Panc1 (cell line): ENCODE measurements at regions not wholly inside any gene's neighbourhood (a gene's known extent, or its start where the extent isn't known, plus 50 kb on each side); places are given as distances from the start of the nearest gene placed in this dataset.

ENCODE experiments used
- ATAC-seq: fragments of 200-7000 bp; cut with Tn5 transposase; 2 replicates; pipeline ENCODE4 v1.9.1; 2020; ENCODE audit warnings: mild to moderate bottlenecking, moderate library complexity
- BruUV-seq: library from RNA; stranded (reverse); fragments of 400-500 nt; replicated peaks from 2 replicates; lab custom pipeline; 2021; lab: Mats Ljungman, UMichigan
- CTCF ChIA-PET: fragments of 300-600 bp; sonication (Branson Sonifier 250); formaldehyde crosslinking; loops from one replicate; lab custom pipeline; 2022; ENCODE audit warnings: antibody characterized with exemption; lab: Charles Lee
- POLR2A ChIA-PET: fragments of 300-600 bp; sonication (Branson Sonifier 250); formaldehyde crosslinking; loops from one replicate; lab custom pipeline; 2022; ENCODE audit warnings: antibody characterized with exemption; lab: Charles Lee
- DNase-seq: peaks from one replicate; pipeline ENCODE4 v3.0.0-alpha.2; 2010; ENCODE audit warnings: low read depth, low spot score
- H3K27ac ChIP-seq: 2 replicates; pipeline ENCODE4 v1.5.1; 2011; ENCODE audit warnings: mild to moderate bottlenecking, low read length, inconsistent platforms
- H3K27me3 ChIP-seq: fragments of 200-500 bp; sonication (Bioruptor generic); 2 replicates; pipeline ENCODE4 v1.6.0; 2014; ENCODE audit warnings: low read length, inconsistent platforms; ENCODE audit not compliant: control insufficient read depth, insufficient read depth
- H3K36me3 ChIP-seq: fragments of 200-500 bp; sonication (Bioruptor generic); 2 replicates; pipeline ENCODE4 v1.5.1; 2014; ENCODE audit warnings: inconsistent platforms, mild to moderate bottlenecking, low read length, moderate library complexity; ENCODE audit not compliant: control insufficient read depth, insufficient read depth
- H3K4me1 ChIP-seq: 2 replicates; pipeline ENCODE4 v1.5.1; 2011; ENCODE audit warnings: inconsistent platforms, mild to moderate bottlenecking, low read length, moderate library complexity; ENCODE audit not compliant: control insufficient read depth, insufficient read depth
- H3K4me3 ChIP-seq, 2 experiments: 2 replicates each; pipeline ENCODE4 v1.5.1; 2011 to 2012; ENCODE audit warnings: low read depth in 2 of 2, low read length in 2 of 2, mild to moderate bottlenecking in 2 of 2, inconsistent platforms in 1 of 2, moderate library complexity in 1 of 2
- H3K9me3 ChIP-seq: fragments of 200-500 bp; sonication (Bioruptor generic); 2 replicates; pipeline ENCODE4 v1.5.1; 2014; ENCODE audit warnings: low read depth, mild to moderate bottlenecking, inconsistent platforms, low read length, moderate library complexity; ENCODE audit not compliant: control insufficient read depth, insufficient read depth
- CTCF ChIP-seq: fragments of 450-650 bp; IDR thresholded peaks from 2 replicates; pipeline ENCODE4 v1.5.1; 2017; ENCODE audit warnings: mild to moderate bottlenecking
- POLR2AphosphoS5 ChIP-seq: IDR thresholded peaks from 2 replicates; pipeline ENCODE4 v1.6.1; 2012; ENCODE audit warnings: mild to moderate bottlenecking, low read depth, low read length, moderate library complexity
- REST ChIP-seq, 2 experiments: IDR thresholded peaks; 2 replicates each; pipeline ENCODE4 v1.6.1; 2011 to 2012; ENCODE audit warnings: low read depth in 2 of 2, control low read depth in 1 of 2, low read length in 1 of 2, mild to moderate bottlenecking in 1 of 2, moderate library complexity in 1 of 2; ENCODE audit not compliant: insufficient read depth in 1 of 2
- SIN3A ChIP-seq: IDR thresholded peaks from 2 replicates; pipeline ENCODE4 v1.6.1; 2012; ENCODE audit warnings: low read depth, mild to moderate bottlenecking, low read length, moderate library complexity, borderline replicate concordance; ENCODE audit not compliant: insufficient read depth
- TCF7L2 ChIP-seq: IDR thresholded peaks from 2 replicates; pipeline ENCODE4 v1.6.1; 2011; ENCODE audit warnings: mild to moderate bottlenecking, low read depth, low read length, inconsistent platforms
- in situ Hi-C: cut with HindIII; loops from 2 replicates; pipeline ENCODE4 v1.10.0; 2016; ENCODE audit warnings: low sequenced_read_pairs, low pct_unique_long_range_greater_than_20kb
- intact Hi-C: fragments of 100-400 bp; cut with micrococcal nuclease; formaldehyde crosslinking; loops from one replicate; pipeline ENCODE4 v1.10.0; 2022; ENCODE audit not compliant: unreplicated experiment

GRCh38 chr6:87919001-87919400, 128.6 kb upstream of the SPACA1 start:
- no TSS peak for BruUV-seq
- Histone ChIP-seq H3K27me3 (peaks cover 2% of the 10 kb centered on the region), H3K36me3 (no peaks in the 10 kb centered on the region), H3K4me1 (no peaks in the 10 kb centered on the region), H3K9me3 (no peaks in the 10 kb centered on the region), H3K27ac (no peak overlapping the region), H3K4me3 (no peak overlapping the region)
- CTCF ChIA-PET: no interaction called here
- intact Hi-C loops (no loop called here), in situ Hi-C loops (no loop called here)
- no peak for DNase-seq
- no peak for TF ChIP-seq CTCF
- TF ChIP-seq SIN3A: no peak
- no peak for TF ChIP-seq POLR2AphosphoS5
- no peak for ATAC-seq
- POLR2A ChIA-PET: no interaction called here

GRCh38 chr6:87918461-87918941, 129.1 kb upstream of the SPACA1 start:
- POLR2A ChIA-PET: no interaction called here
- H3K27me3 ChIP-seq: peaks cover 2% of the 10 kb centered on the region
- in situ Hi-C loops (no loop called here), intact Hi-C loops (no loop called here)
- no peaks in the 10 kb centered on the region for H3K36me3 ChIP-seq
- no peaks in the 10 kb centered on the region for H3K9me3 ChIP-seq
- no peak overlapping the region for H3K27ac ChIP-seq
- CTCF ChIA-PET: no interaction called here
- TF ChIP-seq POLR2AphosphoS5 (no peak), SIN3A (no peak), REST (IDR thresholded peaks at IDR 0.05; ENCODE audit: insufficient read depth in 1 of 2, low read depth in 2 of 2, low read length in 1 of 2) (no peak), CTCF (no peak), TCF7L2 (no peak)
- no peak overlapping the region for H3K4me3 ChIP-seq
- ATAC-seq (no peak), DNase-seq (no peak)
- H3K4me1 ChIP-seq: no peaks in the 10 kb centered on the region
- no TSS peak for BruUV-seq
